Neural progenitor cell (in vitro differentiated cells): ENCODE measurements at regions not wholly inside any gene's neighbourhood (a gene's known extent, or its start where the extent isn't known, plus 50 kb on each side); places are given as distances from the start of the nearest gene placed in this dataset.

Experiments
- DNase-seq: peaks from one replicate; pipeline ENCODE4 v3.0.0-alpha.2; 2016; ENCODE audit warnings: low spot score
- H2AFZ ChIP-seq: fragments of 200-600 bp; sonication (generic); replicated peaks from 2 replicates; pipeline ENCODE4 v1.6.1; 2016; ENCODE audit warnings: antibody characterized with exemption
- H3F3A ChIP-seq: fragments of 200-600 bp; sonication (generic); 2 replicates; pipeline ENCODE4 v1.6.1; 2016; ENCODE audit warnings: antibody characterized with exemption, low read depth
- H3K27ac ChIP-seq: fragments of 200-600 bp; sonication (generic); 2 replicates; pipeline ENCODE4 v1.5.1; 2016; ENCODE audit warnings: mild to moderate bottlenecking
- H3K27me3 ChIP-seq: fragments of 200-600 bp; sonication (generic); 2 replicates; pipeline ENCODE4 v1.6.1; 2016; ENCODE audit warnings: mild to moderate bottlenecking, moderate library complexity
- H3K36me3 ChIP-seq: fragments of 200-600 bp; sonication (generic); 2 replicates; pipeline ENCODE4 v1.5.1; 2016
- H3K4me1 ChIP-seq: fragments of 200-600 bp; sonication (generic); 2 replicates; pipeline ENCODE4 v1.6.1; 2016; ENCODE audit warnings: mixed run types
- H3K4me2 ChIP-seq: fragments of 200-600 bp; sonication (generic); 2 replicates; pipeline ENCODE4 v1.6.1; 2016
- H3K4me3 ChIP-seq: fragments of 200-600 bp; sonication (generic); 2 replicates; pipeline ENCODE4 v1.5.1; 2016
- H3K79me2 ChIP-seq: fragments of 200-600 bp; sonication (generic); 2 replicates; pipeline ENCODE4 v1.6.1; 2016; ENCODE audit warnings: low read depth
- H3K9ac ChIP-seq: fragments of 200-600 bp; sonication (generic); 2 replicates; pipeline ENCODE4 v1.6.1; 2016
- H3K9me3 ChIP-seq: fragments of 200-600 bp; sonication (generic); 2 replicates; pipeline ENCODE4 v1.5.1; 2016; ENCODE audit warnings: low read depth
- H4K20me1 ChIP-seq: fragments of 200-600 bp; sonication (generic); 2 replicates; pipeline ENCODE4 v1.6.1; 2016; ENCODE audit warnings: low read depth
- H3K27ac Mint-ChIP-seq: 3 replicates; pipeline ENCODE4 v1.8.0; 2021; ENCODE audit warnings: mixed read lengths
- H3K27me3 Mint-ChIP-seq: 2 replicates; pipeline ENCODE4 v1.8.0; 2022; ENCODE audit warnings: low read depth, mild to moderate bottlenecking, inconsistent platforms, moderate library complexity, mixed read lengths; ENCODE audit not compliant: insufficient read depth
- H3K36me3 Mint-ChIP-seq: 3 replicates; pipeline ENCODE4 v1.8.0; 2021; ENCODE audit warnings: mixed read lengths
- H3K4me1 Mint-ChIP-seq: 3 replicates; pipeline ENCODE4 v1.8.0; 2021; ENCODE audit warnings: mixed read lengths
- H3K4me3 Mint-ChIP-seq: 3 replicates; pipeline ENCODE4 v1.8.0; 2021; ENCODE audit warnings: mild to moderate bottlenecking, moderate library complexity, mixed read lengths
- H3K9me3 Mint-ChIP-seq: 3 replicates; pipeline ENCODE4 v1.8.0; 2020; ENCODE audit warnings: mixed read lengths
- EZH2 ChIP-seq: fragments of 200-600 bp; sonication (generic); IDR thresholded peaks from 2 replicates; pipeline ENCODE4 v1.6.1; 2017; ENCODE audit warnings: antibody characterized with exemption, mild to moderate bottlenecking, moderate library complexity
- EZH2phosphoT487 ChIP-seq: fragments of 200-600 bp; sonication (generic); IDR thresholded peaks from 2 replicates; pipeline ENCODE4 v1.6.1; 2017; ENCODE audit warnings: antibody characterized with exemption
- TF ChIP-seq, protein P1 (sequence below): fragments of 200-600 bp; sonication (generic); IDR thresholded peaks from 2 replicates; pipeline ENCODE4 v1.5.1; 2017; ENCODE audit warnings: antibody characterized with exemption, mild to moderate bottlenecking

DNA sequence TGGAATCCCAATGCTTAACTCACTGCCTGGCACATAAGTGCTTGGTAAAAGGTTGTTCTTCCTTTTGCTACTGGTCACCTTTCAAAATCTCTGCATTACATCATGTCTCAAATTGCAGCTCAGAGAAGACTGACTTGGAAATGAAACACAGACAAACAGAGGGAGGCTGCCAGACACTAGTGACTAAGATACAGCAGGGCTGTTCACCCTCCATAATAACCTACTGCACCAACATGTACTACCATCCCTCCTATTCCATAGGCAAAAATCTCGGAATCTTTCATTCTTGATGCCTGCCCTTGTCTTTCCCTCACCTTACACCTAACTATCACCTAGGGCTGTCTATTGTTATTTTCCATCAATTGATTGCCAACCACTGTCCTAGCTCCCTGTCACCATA, 502.3 kb upstream of the ADAMTS9 start:
- H3K27me3 ChIP-seq, result no peaks in the 10 kb centered on the region
- no peak overlapping the region for H3K27ac ChIP-seq
- no peaks in the 10 kb centered on the region for H3F3A ChIP-seq
- no peaks in the 10 kb centered on the region for H3K9me3 ChIP-seq
- Mint-ChIP-seq H3K4me1 (peaks cover 9% of the 10 kb centered on the region), H3K27ac (no peak overlapping the region), H3K27me3 (peaks cover 11% of the 10 kb centered on the region), H3K36me3 (no peaks in the 10 kb centered on the region), H3K4me3 (no peak overlapping the region), H3K9me3 (peaks cover 2% of the 10 kb centered on the region)
- H3K9ac ChIP-seq, result no peak overlapping the region
- H3K4me3 ChIP-seq, result no peak overlapping the region
- peaks cover 5% of the 10 kb centered on the region for H3K4me1 ChIP-seq
- H3K79me2 ChIP-seq, result no peaks in the 10 kb centered on the region
- no peak overlapping the region for H2AFZ ChIP-seq
- no peak for DNase-seq
- TF ChIP-seq, protein P1, sequence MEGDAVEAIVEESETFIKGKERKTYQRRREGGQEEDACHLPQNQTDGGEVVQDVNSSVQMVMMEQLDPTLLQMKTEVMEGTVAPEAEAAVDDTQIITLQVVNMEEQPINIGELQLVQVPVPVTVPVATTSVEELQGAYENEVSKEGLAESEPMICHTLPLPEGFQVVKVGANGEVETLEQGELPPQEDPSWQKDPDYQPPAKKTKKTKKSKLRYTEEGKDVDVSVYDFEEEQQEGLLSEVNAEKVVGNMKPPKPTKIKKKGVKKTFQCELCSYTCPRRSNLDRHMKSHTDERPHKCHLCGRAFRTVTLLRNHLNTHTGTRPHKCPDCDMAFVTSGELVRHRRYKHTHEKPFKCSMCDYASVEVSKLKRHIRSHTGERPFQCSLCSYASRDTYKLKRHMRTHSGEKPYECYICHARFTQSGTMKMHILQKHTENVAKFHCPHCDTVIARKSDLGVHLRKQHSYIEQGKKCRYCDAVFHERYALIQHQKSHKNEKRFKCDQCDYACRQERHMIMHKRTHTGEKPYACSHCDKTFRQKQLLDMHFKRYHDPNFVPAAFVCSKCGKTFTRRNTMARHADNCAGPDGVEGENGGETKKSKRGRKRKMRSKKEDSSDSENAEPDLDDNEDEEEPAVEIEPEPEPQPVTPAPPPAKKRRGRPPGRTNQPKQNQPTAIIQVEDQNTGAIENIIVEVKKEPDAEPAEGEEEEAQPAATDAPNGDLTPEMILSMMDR, result no peak
- TF ChIP-seq EZH2, result no peak
- no peaks in the 10 kb centered on the region for H4K20me1 ChIP-seq
- peaks cover 2% of the 10 kb centered on the region for H3K36me3 ChIP-seq
- no peak overlapping the region for H3K4me2 ChIP-seq

DNA sequence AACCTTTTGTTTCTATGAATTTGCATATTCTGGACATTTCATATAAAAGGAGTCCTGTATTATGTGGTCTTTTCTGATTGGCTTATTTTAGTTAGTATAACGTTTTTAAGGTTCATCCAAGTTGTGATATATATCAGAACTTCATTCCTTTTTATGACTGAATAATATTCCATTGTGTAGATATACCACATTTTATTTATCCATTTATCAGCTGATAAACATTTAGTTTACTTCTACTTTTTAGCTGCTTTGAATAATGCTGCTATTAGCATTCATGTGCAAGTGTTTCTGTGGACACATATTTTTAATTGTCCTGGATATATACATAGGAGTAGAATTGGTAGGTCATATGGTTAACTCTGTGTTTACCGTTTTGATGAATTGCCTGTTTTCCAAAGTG, 498.5 kb upstream of the ADAMTS9 start:
- no peaks in the 10 kb centered on the region for H4K20me1 ChIP-seq
- no peak overlapping the region for H3K9ac ChIP-seq
- H3K36me3 ChIP-seq, result peaks cover 2% of the 10 kb centered on the region
- no peaks in the 10 kb centered on the region for H3K9me3 ChIP-seq
- Mint-ChIP-seq H3K4me1 (peaks cover 3% of the 10 kb centered on the region), H3K27ac (no peak overlapping the region), H3K27me3 (peaks cover 8% of the 10 kb centered on the region), H3K9me3 (peaks cover 2% of the 10 kb centered on the region), H3K36me3 (no peaks in the 10 kb centered on the region), H3K4me3 (no peak overlapping the region)
- H3K4me2 ChIP-seq, result no peak overlapping the region
- H3K4me3 ChIP-seq, result no peak overlapping the region
- H3K27me3 ChIP-seq, result no peaks in the 10 kb centered on the region
- TF ChIP-seq, protein P1, result no peak
- TF ChIP-seq EZH2, result no peak
- TF ChIP-seq EZH2phosphoT487, result no peak
- no peaks in the 10 kb centered on the region for H3K79me2 ChIP-seq
- no peaks in the 10 kb centered on the region for H3F3A ChIP-seq
- no peaks in the 10 kb centered on the region for H3K4me1 ChIP-seq
- H3K27ac ChIP-seq, result no peak overlapping the region
- no peak for DNase-seq
- no peak overlapping the region for H2AFZ ChIP-seq

DNA sequence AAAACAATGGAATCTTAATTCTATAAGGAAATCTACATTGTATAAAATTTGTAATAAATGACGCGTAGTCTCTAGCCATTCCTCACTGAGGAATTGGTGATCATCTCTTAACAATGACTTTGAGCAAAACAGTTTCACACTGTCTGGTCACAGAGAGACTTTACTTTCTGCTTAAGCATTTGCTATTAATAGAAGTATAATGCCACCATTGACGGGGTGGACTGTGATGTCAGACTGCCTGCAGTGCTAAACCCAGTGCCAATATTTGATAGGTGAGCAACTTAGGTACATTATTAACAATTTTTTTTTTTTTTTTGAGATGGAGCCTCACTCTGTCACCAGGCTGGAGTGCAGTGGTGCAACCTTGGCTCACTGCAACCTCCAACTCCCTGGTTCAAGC, 494.9 kb upstream of the ADAMTS9 start:
- Histone ChIP-seq H3K79me2 (no peaks in the 10 kb centered on the region), H4K20me1 (no peaks in the 10 kb centered on the region), H3F3A (no peaks in the 10 kb centered on the region), H3K9me3 (no peaks in the 10 kb centered on the region), H3K4me2 (no peak overlapping the region), H3K4me3 (no peak overlapping the region), H3K27ac (no peak overlapping the region), H3K27me3 (no peaks in the 10 kb centered on the region), H3K9ac (no peak overlapping the region), H3K36me3 (peaks cover 2% of the 10 kb centered on the region), H3K4me1 (no peaks in the 10 kb centered on the region), H2AFZ (no peak overlapping the region)
- Mint-ChIP-seq H3K27ac (no peak overlapping the region), H3K27me3 (peaks cover 7% of the 10 kb centered on the region), H3K9me3 (peaks cover 2% of the 10 kb centered on the region), H3K36me3 (no peaks in the 10 kb centered on the region), H3K4me1 (peaks cover 6% of the 10 kb centered on the region), H3K4me3 (no peak overlapping the region)
- no peak for DNase-seq
- TF ChIP-seq, protein P1, result no peak
- TF ChIP-seq EZH2, result no peak
- TF ChIP-seq EZH2phosphoT487, result no peak

DNA sequence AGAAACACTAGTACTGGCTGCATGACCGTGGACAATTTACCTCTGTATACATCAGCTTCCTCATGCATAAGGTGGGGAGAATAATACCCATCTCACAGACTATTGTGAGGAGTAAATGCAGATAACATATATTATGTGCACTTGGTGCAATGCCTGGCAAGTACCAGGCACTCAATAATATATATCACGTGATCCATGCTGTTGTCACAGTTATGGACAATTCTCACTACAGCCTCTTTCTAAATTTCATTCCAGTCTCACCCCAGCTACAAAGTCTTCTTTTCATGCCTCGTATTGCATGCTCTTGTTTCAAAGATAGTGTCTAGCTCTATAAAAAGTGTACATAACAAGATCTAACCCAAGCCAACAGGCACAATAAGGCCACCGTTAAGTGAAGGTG, 494.3 kb upstream of the ADAMTS9 start:
- no peak overlapping the region for H2AFZ ChIP-seq

More for the DNA sequence above, 494.3 kb upstream of the ADAMTS9 start:
- no peak overlapping the region for H3K4me2 ChIP-seq
- no peaks in the 10 kb centered on the region for H3K27me3 ChIP-seq
- peaks cover 2% of the 10 kb centered on the region for H3K36me3 ChIP-seq
- no peak for DNase-seq
- H4K20me1 ChIP-seq, result no peaks in the 10 kb centered on the region
- no peak overlapping the region for H3K4me3 ChIP-seq
- Mint-ChIP-seq H3K4me3 (no peak overlapping the region), H3K4me1 (peaks cover 6% of the 10 kb centered on the region), H3K9me3 (peaks cover 2% of the 10 kb centered on the region), H3K27me3 (peaks cover 7% of the 10 kb centered on the region), H3K36me3 (no peaks in the 10 kb centered on the region), H3K27ac (no peak overlapping the region)
- H3K9ac ChIP-seq, result no peak overlapping the region
- H3F3A ChIP-seq, result no peaks in the 10 kb centered on the region
- H3K4me1 ChIP-seq, result no peaks in the 10 kb centered on the region
- H3K9me3 ChIP-seq, result no peaks in the 10 kb centered on the region
- TF ChIP-seq, protein P1, result no peak
- TF ChIP-seq EZH2phosphoT487 (no peak), EZH2 (no peak)
- no peaks in the 10 kb centered on the region for H3K79me2 ChIP-seq
- no peak overlapping the region for H3K27ac ChIP-seq
